Prostate gland (tissue), 2 donors: ENCODE measurements at regions not wholly inside any gene's neighbourhood (a gene's known extent, or its start where the extent isn't known, plus 50 kb on each side); places are given as distances from the start of the nearest gene placed in this dataset.

Experiments
- CTCF ChIP-seq, 4 experiments: fragments of 200-600 bp in 2 of 4; fragments of 450-650 bp in 2 of 4; sonication (generic) in 2 of 4; IDR thresholded peaks; 1 replicate in 3 of 4; 2 replicates in 1 of 4; pipeline ENCODE4 v1.5.1; 2016 to 2019; ENCODE audit warnings: antibody characterized with exemption in 4 of 4, mild to moderate bottlenecking in 2 of 4, moderate library complexity in 2 of 4
- POLR2AphosphoS5 ChIP-seq: sonication (generic); formaldehyde crosslinking; IDR thresholded peaks from one replicate; pipeline ENCODE4 v1.6.1; 2017; ENCODE audit warnings: antibody characterized with exemption

- TF ChIP-seq POLR2AphosphoS5 (no peak), CTCF (IDR thresholded peaks at IDR 0.05) (no peak)
These were observed 68.5 kb downstream of the NKX2-1 start for GRCh38 chr14:36451310-36452065.
